ENCODE measurements at regions not wholly inside any gene's neighbourhood (a gene's known extent, or its start where the extent isn't known, plus 50 kb on each side); places are given as distances from the start of the nearest gene placed in this dataset.

DNA sequence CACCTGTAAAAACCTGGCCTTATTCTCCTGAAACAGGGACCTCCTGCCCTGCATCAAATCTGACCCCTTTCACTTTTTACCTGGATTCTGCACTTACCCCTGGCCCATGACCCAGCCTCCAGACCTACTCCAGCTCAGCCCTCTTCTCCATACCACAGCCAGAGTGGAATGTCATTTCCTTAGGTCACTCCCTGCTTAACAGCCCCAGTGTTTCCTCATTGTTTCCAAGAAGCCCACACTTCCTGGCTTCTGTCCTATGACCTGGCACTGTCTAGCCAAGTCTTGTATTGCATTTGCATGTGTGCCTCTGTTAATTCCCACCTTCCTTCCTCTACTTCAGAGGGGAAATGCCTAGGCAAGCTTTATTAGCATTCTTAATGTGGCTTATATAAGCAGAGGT is 51.4 kb upstream of the TRIB2 start:
- TF ChIP-seq, protein P1, sequence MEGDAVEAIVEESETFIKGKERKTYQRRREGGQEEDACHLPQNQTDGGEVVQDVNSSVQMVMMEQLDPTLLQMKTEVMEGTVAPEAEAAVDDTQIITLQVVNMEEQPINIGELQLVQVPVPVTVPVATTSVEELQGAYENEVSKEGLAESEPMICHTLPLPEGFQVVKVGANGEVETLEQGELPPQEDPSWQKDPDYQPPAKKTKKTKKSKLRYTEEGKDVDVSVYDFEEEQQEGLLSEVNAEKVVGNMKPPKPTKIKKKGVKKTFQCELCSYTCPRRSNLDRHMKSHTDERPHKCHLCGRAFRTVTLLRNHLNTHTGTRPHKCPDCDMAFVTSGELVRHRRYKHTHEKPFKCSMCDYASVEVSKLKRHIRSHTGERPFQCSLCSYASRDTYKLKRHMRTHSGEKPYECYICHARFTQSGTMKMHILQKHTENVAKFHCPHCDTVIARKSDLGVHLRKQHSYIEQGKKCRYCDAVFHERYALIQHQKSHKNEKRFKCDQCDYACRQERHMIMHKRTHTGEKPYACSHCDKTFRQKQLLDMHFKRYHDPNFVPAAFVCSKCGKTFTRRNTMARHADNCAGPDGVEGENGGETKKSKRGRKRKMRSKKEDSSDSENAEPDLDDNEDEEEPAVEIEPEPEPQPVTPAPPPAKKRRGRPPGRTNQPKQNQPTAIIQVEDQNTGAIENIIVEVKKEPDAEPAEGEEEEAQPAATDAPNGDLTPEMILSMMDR (IDR thresholded peaks at IDR 0.05): no peak
- Mint-ChIP-seq H3K9me3 (peaks cover 8% of the 10 kb centered on the region), H3K4me3 (no peak overlapping the region), H3K36me3 (ENCODE audit: low read depth) (no peaks in the 10 kb centered on the region), H3K4me1 (no peaks in the 10 kb centered on the region), H3K27ac (no peak overlapping the region), H3K27me3 (peaks cover 4% of the 10 kb centered on the region)
- ChIA-PET CTCF (no interaction called here), POLR2A (no interaction called here)
- intact Hi-C loops (cut with micrococcal nuclease): no loop called here
- DNase-seq: no peak
- no peak for ATAC-seq (ENCODE audit: low read depth)

DNA sequence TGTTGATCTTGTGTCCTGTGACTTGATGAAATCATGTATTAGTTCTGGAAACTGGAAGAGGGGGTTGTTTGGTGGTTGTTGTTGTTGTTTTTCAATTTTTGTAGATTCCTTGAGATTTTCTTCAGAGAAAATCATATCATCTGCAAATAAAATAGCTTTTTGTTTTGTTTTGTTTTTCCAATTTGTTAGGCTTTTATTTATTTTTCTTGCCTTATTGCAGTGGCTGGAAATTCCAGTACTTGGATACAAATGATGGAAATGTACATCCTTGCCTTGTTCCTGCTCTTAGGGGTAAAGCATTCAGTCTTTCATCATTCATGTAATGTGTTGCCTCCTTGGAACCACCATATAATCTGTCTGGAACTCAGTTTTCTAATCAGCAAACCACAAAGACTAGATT is 50.3 kb upstream of the TRIB2 start:
- ATAC-seq (ENCODE audit: low read depth) (no peak), DNase-seq (no peak)
- H3K27me3 Mint-ChIP-seq: peaks cover 4% of the 10 kb centered on the region
- intact Hi-C loops (cut with micrococcal nuclease): no loop called here
- no peaks in the 10 kb centered on the region for H3K36me3 Mint-ChIP-seq (ENCODE audit: low read depth)
- POLR2A ChIA-PET: no interaction called here
- H3K4me1 Mint-ChIP-seq: no peaks in the 10 kb centered on the region
- no peak overlapping the region for H3K27ac Mint-ChIP-seq
- TF ChIP-seq, protein P1 (IDR thresholded peaks at IDR 0.05): no peak
- CTCF ChIA-PET: no interaction called here
- peaks cover 8% of the 10 kb centered on the region for H3K9me3 Mint-ChIP-seq
- no peak overlapping the region for H3K4me3 Mint-ChIP-seq
